HUES48 (cell line): ENCODE measurements at regions not wholly inside any gene's neighbourhood (a gene's known extent, or its start where the extent isn't known, plus 50 kb on each side); places are given as distances from the start of the nearest gene placed in this dataset.

Source experiments
- H3K27ac ChIP-seq: one replicate; pipeline ENCODE4 v1.7.0; 2013; ENCODE audit warnings: low read depth, low read length, inconsistent platforms
- H3K27me3 ChIP-seq: 2 replicates; pipeline ENCODE4 v1.6.1; 2013; ENCODE audit warnings: mild to moderate bottlenecking, low read length; ENCODE audit not compliant: control insufficient read depth, insufficient read depth
- H3K36me3 ChIP-seq: 2 replicates; pipeline ENCODE4 v1.6.1; 2013; ENCODE audit warnings: low read length; ENCODE audit not compliant: control insufficient read depth, insufficient read depth
- H3K4me1 ChIP-seq: 2 replicates; pipeline ENCODE4 v1.6.1; 2013; ENCODE audit warnings: mild to moderate bottlenecking, low read length; ENCODE audit not compliant: control insufficient read depth, insufficient read depth
- H3K4me3 ChIP-seq: 2 replicates; pipeline ENCODE4 v1.5.1; 2013; ENCODE audit warnings: mild to moderate bottlenecking, low read depth, low read length
- H3K9ac ChIP-seq: 2 replicates; pipeline ENCODE4 v1.6.1; 2013; ENCODE audit warnings: mild to moderate bottlenecking, low read depth, low read length, moderate library complexity
- H3K9me3 ChIP-seq: 2 replicates; pipeline ENCODE4 v1.6.1; 2013; ENCODE audit warnings: low read length; ENCODE audit not compliant: control insufficient read depth, insufficient read depth

DNA sequence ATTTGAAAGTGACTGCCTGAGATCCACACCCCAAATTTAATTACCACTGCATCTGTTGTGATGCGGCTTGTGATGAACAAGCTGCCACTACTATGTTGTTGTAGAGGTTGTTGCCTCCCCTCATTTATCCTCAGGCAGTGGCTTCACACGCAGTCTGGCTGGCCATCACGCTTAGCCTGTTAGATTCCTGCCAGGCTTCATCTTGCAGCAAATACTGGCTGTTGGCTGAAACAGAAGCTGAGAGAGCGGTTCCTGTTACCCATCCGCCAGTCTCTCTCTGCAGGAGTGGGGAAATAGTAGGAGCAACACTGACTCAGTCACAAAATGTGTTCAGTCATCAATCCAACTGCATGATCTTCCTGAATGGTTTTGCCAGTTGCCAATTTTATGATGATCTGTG lies 934.4 kb downstream of the FLRT2 start:
- H3K27me3 ChIP-seq: no peaks in the 10 kb centered on the region
- no peak overlapping the region for H3K27ac ChIP-seq
- H3K4me3 ChIP-seq: no peak overlapping the region
- no peaks in the 10 kb centered on the region for H3K4me1 ChIP-seq
- H3K9ac ChIP-seq: no peak overlapping the region
- peaks cover 5% of the 10 kb centered on the region; the same call in 1 of the 2 replicates for H3K9me3 ChIP-seq
- no peaks in the 10 kb centered on the region for H3K36me3 ChIP-seq

DNA sequence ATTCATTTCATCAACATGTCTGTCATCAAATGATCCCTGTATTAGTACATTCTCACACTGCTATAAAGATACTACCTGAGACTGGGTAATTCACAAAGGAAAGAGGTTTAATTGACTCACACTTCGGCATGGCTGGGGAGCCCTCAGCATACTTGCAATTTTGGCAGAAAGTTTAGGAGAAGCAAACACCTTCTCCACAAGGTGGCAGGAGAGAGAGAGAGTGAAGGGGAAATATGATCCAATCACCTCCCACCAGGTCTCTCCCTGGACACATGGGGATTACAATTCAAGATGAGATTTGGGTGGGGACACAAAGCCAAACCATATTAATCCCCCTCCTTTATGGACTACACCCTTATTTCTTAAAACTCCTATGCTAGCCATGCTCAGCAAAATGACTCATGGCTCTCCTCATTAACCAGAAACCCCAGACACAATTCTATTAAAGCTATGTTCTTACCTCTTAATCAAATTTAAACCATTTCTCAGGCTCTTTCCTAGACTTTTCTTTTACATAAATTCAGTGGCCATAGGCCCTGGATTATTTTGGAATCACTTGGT lies 932.3 kb downstream of the FLRT2 start:
- H3K9me3 ChIP-seq: peaks cover 5% of the 10 kb centered on the region; the same call in 1 of the 2 replicates
- no peak overlapping the region for H3K27ac ChIP-seq
- H3K9ac ChIP-seq: no peak overlapping the region
- H3K4me1 ChIP-seq: no peaks in the 10 kb centered on the region
- no peaks in the 10 kb centered on the region for H3K36me3 ChIP-seq
- H3K27me3 ChIP-seq: no peaks in the 10 kb centered on the region
- no peak overlapping the region for H3K4me3 ChIP-seq

DNA sequence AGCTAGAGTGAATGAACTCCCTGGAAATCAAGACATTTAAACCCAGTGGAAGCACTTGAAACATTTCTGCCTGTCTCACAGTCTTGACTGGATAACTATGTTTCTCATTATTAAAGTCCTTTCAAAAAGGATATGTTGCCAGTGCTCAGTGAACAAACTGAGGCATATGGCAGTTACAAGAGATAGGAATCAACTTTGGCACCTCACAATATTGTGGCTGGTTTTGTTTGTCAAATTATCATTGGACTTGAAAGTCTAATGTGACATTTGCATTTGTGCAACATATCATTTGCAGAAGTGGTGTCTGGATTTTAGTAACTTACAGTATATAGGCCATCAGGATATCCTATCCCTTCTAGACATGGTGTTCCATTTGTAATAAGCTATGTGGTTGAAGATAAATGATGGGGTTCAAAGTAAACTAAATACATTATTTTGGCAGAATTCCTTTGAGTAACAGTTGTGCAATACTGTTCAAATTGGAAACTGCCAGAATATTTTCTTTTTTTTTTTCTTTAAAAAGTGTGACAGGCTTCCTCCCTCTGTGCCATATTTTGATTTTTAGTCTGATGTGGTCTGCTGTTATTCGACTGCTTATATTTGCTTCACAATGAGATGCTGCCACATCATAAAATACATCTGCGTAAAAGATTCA lies 927.7 kb downstream of the FLRT2 start:
- Histone ChIP-seq H3K36me3 (no peaks in the 10 kb centered on the region), H3K27ac (no peak overlapping the region), H3K4me1 (no peaks in the 10 kb centered on the region), H3K9me3 (peaks cover 5% of the 10 kb centered on the region; the same call in 1 of the 2 replicates), H3K4me3 (no peak overlapping the region), H3K9ac (no peak overlapping the region), H3K27me3 (no peaks in the 10 kb centered on the region)

DNA sequence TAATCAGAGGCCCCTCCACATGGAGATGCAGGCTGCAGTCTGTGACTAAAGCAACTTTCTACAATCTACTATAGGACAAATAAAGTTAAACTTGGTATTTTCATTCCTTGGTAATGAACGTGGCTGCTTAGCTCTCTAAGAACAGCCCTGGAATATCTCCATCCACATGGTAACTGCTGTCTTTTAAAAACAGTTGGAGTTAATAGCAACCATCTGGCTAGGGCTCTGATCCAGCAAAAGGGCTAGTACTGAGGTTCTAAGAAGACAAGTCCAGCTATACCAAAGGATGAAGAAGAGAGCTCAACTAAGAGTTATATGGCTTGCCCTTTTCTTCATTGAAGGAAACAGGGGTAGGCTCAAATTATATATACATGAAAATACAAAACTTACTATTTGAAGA lies 920.1 kb downstream of the FLRT2 start:
- H3K9ac ChIP-seq: no peak overlapping the region
- no peaks in the 10 kb centered on the region for H3K36me3 ChIP-seq
- H3K9me3 ChIP-seq: no peaks in the 10 kb centered on the region
- no peaks in the 10 kb centered on the region for H3K4me1 ChIP-seq
- no peak overlapping the region for H3K4me3 ChIP-seq
- H3K27me3 ChIP-seq: no peaks in the 10 kb centered on the region
- H3K27ac ChIP-seq: no peak overlapping the region

DNA sequence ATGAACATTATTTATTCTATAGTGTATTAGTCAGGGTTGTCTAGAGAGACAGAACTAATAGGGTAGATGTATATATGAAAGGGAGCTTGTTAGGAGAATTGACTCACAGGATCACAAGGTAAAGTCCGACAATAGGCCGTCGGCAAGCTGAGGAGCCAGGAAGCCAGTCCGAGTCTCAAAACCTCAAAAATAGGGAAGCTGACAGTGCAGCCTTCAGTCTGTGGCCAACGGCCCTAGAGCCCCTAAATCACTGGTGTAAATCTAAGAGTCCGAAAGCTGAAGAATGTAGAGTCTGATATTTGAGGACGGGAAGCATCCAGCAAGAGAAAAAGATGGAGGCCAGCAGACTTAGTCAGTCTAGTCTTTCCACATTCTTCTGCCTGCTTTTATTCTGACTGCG lies 912.2 kb downstream of the FLRT2 start:
- H3K9me3 ChIP-seq: no peaks in the 10 kb centered on the region
- H3K4me3 ChIP-seq: no peak overlapping the region
- no peak overlapping the region for H3K27ac ChIP-seq
- no peaks in the 10 kb centered on the region for H3K36me3 ChIP-seq
- no peaks in the 10 kb centered on the region for H3K27me3 ChIP-seq
- no peaks in the 10 kb centered on the region for H3K4me1 ChIP-seq
- no peak overlapping the region for H3K9ac ChIP-seq

DNA sequence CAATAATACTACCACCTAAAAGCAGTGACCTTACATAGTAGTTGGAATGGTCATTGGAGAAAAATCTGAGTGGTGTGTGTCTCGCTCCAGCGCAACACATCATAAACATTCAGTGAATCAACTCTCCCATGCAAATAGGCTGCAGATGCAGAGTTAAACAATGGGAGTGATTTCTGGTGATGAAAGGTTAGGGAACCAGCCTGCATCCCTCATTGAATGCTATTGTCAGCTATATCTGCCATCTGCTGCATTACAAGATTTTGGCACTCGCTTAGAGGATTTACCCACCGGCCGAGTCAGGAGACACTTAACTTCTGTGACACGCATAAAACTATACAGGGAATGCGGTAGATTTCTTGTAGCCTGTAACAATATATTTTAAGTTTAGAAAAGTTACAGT lies 900.9 kb downstream of the FLRT2 start:
- Histone ChIP-seq H3K36me3 (no peaks in the 10 kb centered on the region), H3K27me3 (no peaks in the 10 kb centered on the region), H3K9me3 (no peaks in the 10 kb centered on the region), H3K4me1 (0 out of 2 replicates have a peak, but pooled peaks cover 3% of the 10 kb centered on the region), H3K9ac (no peak overlapping the region), H3K27ac (no peak overlapping the region), H3K4me3 (no peak overlapping the region)

DNA sequence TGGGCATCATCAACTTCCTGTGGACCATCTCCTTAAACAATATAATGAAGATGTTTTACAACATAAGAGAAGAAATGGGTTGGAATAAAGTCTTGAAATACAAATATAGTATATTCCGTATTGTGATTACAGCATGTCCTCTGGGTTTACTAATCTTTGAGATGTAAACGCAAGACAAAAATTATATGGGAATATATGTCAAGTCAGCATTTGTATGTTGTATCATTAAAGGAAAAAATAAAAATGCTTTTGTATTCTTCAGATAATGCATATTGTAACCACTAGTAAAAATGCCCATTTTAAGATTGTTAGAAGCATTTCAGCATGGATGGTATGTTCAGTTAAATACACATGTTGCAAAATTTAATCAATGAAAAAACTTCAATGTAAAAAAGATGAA lies 893.3 kb downstream of the FLRT2 start:
- no peaks in the 10 kb centered on the region for H3K4me1 ChIP-seq

DNA sequence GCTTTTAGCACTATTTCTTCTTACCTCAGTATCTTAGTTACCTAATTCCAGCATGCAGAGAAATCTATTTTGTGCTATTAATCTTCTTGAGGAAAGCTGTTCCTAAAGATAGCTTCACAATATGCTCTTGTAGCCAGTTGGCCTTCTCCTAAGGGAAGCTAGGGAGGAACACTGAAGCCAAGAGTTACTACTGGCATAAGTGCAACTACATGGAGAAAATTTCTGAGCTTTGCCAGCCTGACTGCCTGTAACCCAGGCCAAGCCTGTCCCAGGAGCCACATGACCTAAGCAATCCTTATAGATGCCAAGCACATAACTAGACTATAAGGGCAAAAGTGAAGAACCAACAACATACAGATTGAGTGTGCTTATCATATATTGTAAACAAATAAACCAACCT lies 890.2 kb downstream of the FLRT2 start:
- Histone ChIP-seq H3K9ac (no peak overlapping the region), H3K4me1 (no peaks in the 10 kb centered on the region), H3K36me3 (no peaks in the 10 kb centered on the region), H3K27ac (no peak overlapping the region), H3K9me3 (no peaks in the 10 kb centered on the region), H3K4me3 (no peak overlapping the region), H3K27me3 (no peaks in the 10 kb centered on the region)

More for the DNA sequence above, 893.3 kb downstream of the FLRT2 start:
- H3K9ac ChIP-seq: no peak overlapping the region
- H3K9me3 ChIP-seq: no peaks in the 10 kb centered on the region
- no peak overlapping the region for H3K27ac ChIP-seq
- H3K36me3 ChIP-seq: no peaks in the 10 kb centered on the region
- no peak overlapping the region for H3K4me3 ChIP-seq
- H3K27me3 ChIP-seq: no peaks in the 10 kb centered on the region

DNA sequence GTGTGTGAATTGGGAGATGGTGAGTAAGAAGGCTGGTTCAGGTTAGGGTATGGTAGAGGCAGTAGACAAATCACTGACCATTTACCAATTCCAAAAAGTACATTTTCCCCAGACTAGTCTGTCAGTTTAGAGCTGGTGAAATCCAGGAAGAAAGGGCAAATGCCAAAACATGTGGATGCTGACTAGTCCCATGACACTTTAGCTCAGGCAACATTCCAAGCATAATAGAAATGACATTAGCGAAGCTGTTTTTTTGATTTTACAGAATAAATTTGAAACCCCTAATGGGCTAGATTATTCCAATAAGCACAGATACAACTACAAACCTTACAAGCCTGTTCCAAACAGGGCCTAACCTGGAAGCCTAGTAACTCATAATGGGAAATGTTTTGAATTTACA lies 884.2 kb downstream of the FLRT2 start:
- H3K36me3 ChIP-seq: no peaks in the 10 kb centered on the region
- H3K9me3 ChIP-seq: no peaks in the 10 kb centered on the region
- no peaks in the 10 kb centered on the region for H3K27me3 ChIP-seq
- no peak overlapping the region for H3K4me3 ChIP-seq
- H3K27ac ChIP-seq: no peak overlapping the region
- H3K4me1 ChIP-seq: peaks cover 8% of the 10 kb centered on the region; the same call in 1 of the 2 replicates
- H3K9ac ChIP-seq: no peak overlapping the region

DNA sequence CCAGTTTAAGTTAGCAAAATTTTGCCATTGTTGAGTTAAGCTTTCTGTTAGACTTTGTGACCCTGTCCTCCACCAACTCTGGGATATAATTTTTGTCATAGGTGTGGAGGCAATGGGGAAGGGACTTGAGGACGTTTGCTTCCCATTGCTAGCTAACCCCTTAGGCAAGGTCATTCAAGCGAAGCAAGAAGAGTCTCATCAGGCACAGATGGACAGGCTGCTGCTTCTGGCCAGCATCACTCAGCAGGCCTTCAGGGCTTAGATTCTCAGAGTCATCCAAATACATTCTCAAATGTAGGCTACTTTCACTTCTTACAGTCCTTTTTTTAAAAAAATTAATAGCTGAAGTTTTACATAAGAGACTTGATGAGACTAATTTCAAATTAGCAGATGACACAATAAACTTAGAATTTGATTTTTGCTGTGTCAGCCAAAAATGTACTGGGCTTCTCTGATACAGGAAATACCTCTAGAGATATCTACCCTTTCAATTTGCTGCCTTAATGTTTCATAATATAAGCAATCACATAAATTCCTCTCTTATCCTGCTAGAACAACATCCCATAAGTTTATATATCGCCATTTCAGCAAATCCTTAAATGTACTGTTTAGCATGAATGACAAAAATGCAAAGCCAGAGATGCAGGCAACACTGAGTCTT lies 875.2 kb downstream of the FLRT2 start:
- H3K36me3 ChIP-seq: no peaks in the 10 kb centered on the region
- H3K4me1 ChIP-seq: peaks cover 5% of the 10 kb centered on the region; the same call in 1 of the 2 replicates
- no peaks in the 10 kb centered on the region for H3K9me3 ChIP-seq
- H3K27me3 ChIP-seq: no peaks in the 10 kb centered on the region
- H3K27ac ChIP-seq: no peak overlapping the region
- no peak overlapping the region for H3K9ac ChIP-seq
- H3K4me3 ChIP-seq: no peak overlapping the region

DNA sequence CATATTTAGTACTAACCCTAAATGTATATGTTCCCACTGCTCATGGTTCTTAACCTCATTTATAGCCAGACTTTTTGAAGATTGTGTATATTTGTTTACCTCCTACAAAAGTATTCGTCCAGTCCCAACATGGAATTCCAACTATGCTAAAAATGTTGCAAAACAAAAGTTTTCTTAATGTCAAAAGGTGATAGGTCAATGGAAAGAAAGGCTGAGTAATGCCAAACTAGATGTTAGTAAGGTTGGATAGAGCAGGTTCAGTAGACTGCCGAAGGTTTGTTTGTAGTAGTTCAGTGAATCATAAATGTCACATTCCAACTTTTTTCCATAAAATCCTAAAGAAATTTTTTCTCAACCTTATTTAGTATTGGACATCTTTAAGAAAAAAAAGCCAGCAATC lies 874.5 kb downstream of the FLRT2 start:
- H3K4me1 ChIP-seq: peaks cover under 1% of the 10 kb centered on the region; the same call in 1 of the 2 replicates
- no peaks in the 10 kb centered on the region for H3K36me3 ChIP-seq
- H3K9ac ChIP-seq: no peak overlapping the region
- no peaks in the 10 kb centered on the region for H3K27me3 ChIP-seq
- no peak overlapping the region for H3K4me3 ChIP-seq
- no peaks in the 10 kb centered on the region for H3K9me3 ChIP-seq
- no peak overlapping the region for H3K27ac ChIP-seq
